ENCODE measurements at regions not wholly inside any gene's neighbourhood (a gene's known extent, or its start where the extent isn't known, plus 50 kb on each side); places are given as distances from the start of the nearest gene placed in this dataset.

DNA sequence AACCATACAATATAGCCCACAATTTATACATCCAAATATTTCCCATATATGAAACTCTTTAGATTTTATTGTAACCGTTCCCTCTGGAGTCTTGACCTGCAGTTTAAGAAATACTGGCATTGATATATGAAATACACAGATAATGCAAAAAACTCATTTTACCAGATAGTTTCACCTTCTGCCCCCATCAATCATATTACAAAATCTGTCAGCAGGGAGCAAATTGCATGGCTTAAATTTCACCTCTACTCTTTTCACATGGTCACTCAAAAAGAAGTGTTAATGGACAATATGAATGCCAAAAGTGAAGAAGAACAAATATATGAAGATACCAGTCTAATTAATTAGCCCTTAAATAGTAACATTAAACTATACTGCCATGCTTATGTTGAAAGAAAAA, 57.0 kb upstream of the TMEM106B start:
- WGBS, 10 experiments, result 0 to 100% (median 50%) methylated on average over 1 of the region's 1 CpG; no CpG with 5 or more reads in 3 of the 10 experiments
- in situ Hi-C loops (cut with MboI; ENCODE audit: low pct_unique_long_range_greater_than_20kb in 2 of 9, low sequenced_read_pairs in 9 of 9, unreplicated experiment in 9 of 9), result no loop called here
- Histone ChIP-seq H3K4me1 (replicated peaks in 1 of 2) (no peaks in the 10 kb centered on the region), H3K27ac (no peak overlapping the region), H3K4me3 (no peak overlapping the region)
- ATAC-seq (replicated peaks in 6 of 8), result no peak

- Histone ChIP-seq H3K4me1 (replicated peaks in 1 of 2) (peaks cover 0 to 3% of the 10 kb centered on the region in 2 donors), H3K4me3 (no peak overlapping the region), H3K27ac (no peak overlapping the region)
- in situ Hi-C loops (cut with MboI; ENCODE audit: low pct_unique_long_range_greater_than_20kb in 2 of 9, low sequenced_read_pairs in 9 of 9, unreplicated experiment in 9 of 9), result no loop called here
- ATAC-seq (replicated peaks in 6 of 8), result no peak
- WGBS, 10 experiments, result 0 to 100% (median 35%) methylated on average over 1 of the region's 1 CpG; no CpG with 5 or more reads in 2 of the 10 experiments
Measured at GRCh38 chr7:12157517-12157916, 53.6 kb upstream of the TMEM106B start.

DNA sequence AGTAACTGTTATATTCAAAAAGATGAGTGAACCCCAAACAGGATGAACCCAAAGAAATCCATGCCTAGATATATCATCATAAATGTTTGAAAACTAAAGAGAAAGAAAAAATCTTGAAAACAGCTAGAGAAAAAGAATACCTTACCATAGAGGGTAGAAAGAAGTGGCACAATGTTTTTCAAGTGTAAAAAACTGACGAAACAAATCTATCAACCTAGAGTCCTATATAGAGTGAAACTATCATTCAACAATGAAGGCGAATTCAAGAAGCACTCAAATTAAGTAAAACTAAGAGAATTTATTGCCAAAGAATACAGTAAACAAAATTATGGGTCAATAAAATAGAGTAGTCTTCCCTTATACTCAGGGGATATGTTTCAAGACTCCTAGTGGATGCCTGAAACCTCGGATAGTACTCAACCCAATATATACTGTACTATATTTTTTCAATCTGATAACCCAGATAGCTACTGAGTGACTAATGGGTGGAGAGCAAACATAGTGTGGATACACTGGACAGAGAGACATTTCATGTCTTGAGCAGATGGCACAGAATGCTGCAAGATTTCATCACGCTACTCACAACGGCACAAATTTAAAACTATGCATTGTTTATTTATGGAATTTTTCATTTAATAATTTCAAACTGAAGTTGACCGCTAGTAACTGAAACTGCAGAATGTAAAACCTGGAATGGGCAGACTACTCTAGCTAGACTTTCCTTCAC, 52.6 kb upstream of the TMEM106B start:
- in situ Hi-C loops (cut with MboI; ENCODE audit: low pct_unique_long_range_greater_than_20kb in 2 of 9, low sequenced_read_pairs in 9 of 9, unreplicated experiment in 9 of 9), result no loop called here
- Histone ChIP-seq H3K27ac (no peak overlapping the region), H3K4me1 (replicated peaks in 1 of 2) (peaks cover 0 to 3% of the 10 kb centered on the region in 2 donors), H3K4me3 (no peak overlapping the region)
- WGBS, 10 experiments, result 42 to 93% (median 86%) methylated on average over 3 to 6 of the region's 6 CpGs
- no peak for ATAC-seq (replicated peaks in 6 of 8)

DNA sequence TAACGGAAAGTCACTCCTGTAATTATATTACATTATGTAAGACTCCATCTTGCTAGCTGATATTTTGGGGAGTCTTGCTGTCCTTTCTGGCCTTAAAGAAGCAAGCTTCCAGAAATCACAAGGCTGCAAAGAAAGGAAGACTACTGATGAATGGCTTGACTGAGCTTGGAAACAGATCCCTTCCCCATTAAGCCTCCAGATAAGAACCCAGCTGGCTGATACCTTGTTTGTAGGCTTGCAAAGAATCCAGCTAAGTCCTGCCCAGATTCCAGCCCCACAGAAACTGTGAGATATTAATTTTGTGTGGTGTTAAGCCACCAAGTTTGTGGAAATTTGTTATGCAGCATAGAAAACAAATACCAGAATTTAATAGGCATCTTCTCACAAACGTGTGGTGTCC, 49.9 kb upstream of the TMEM106B start:
- in situ Hi-C loops (cut with MboI; ENCODE audit: low pct_unique_long_range_greater_than_20kb in 2 of 9, low sequenced_read_pairs in 9 of 9, unreplicated experiment in 9 of 9), result no loop called here
- peaks cover 0 to 3% of the 10 kb centered on the region in 2 donors for H3K4me1 ChIP-seq (replicated peaks in 1 of 2)
- 0 to 100% (median 72%) methylated on average over 1 to 2 of the region's 2 CpGs; no CpG with 5 or more reads in 2 of the 10 experiments for WGBS, 10 experiments
- H3K4me3 ChIP-seq, result no peak overlapping the region
- no peak overlapping the region for H3K27ac ChIP-seq
- ATAC-seq (replicated peaks in 6 of 8), result no peak

Measured in motor neuron (in vitro differentiated cells).